ENCODE measurements at regions not wholly inside any gene's neighbourhood (a gene's known extent, or its start where the extent isn't known, plus 50 kb on each side); places are given as distances from the start of the nearest gene placed in this dataset.
"Not testable (repeated sequence)": the region's sequence is repeated elsewhere in the genome, so short reads cannot be mapped to it uniquely, and the experiment has no call there.

GRCh38 chr11:67820081-67820480 is 145.7 kb upstream of the ALDH3B2 start:
- Mint-ChIP-seq H3K4me3 (no peak overlapping the region), H3K9me3 (no peaks in the 10 kb centered on the region), H3K36me3 (ENCODE audit: low read depth) (no peaks in the 10 kb centered on the region), H3K27me3 (ENCODE audit: low read depth) (peaks cover 3% of the 10 kb centered on the region), H3K27ac (no peak overlapping the region), H3K4me1 (no peaks in the 10 kb centered on the region)
- TF ChIP-seq CTCF (IDR thresholded peaks at IDR 0.05; ENCODE audit: unreplicated experiment in 3 of 3): no peak

GRCh38 chr11:67817558-67817957 is 143.1 kb upstream of the ALDH3B2 start:
- not testable (repeated sequence) for H3K27ac Mint-ChIP-seq; H3K36me3 Mint-ChIP-seq (ENCODE audit: low read depth); H3K9me3 Mint-ChIP-seq; H3K4me3 Mint-ChIP-seq; H3K4me1 Mint-ChIP-seq; H3K27me3 Mint-ChIP-seq (ENCODE audit: low read depth)

- not testable (repeated sequence) for H3K4me3 Mint-ChIP-seq; H3K27ac Mint-ChIP-seq; H3K36me3 Mint-ChIP-seq (ENCODE audit: low read depth); H3K27me3 Mint-ChIP-seq (ENCODE audit: low read depth); H3K9me3 Mint-ChIP-seq
- H3K4me1 Mint-ChIP-seq: peaks cover 22% of the 10 kb centered on the region
Observed at GRCh38 chr11:67809301-67809700, 134.9 kb upstream of the ALDH3B2 start.

GRCh38 chr11:67807896-67808295 is 133.5 kb upstream of the ALDH3B2 start:
- H3K9me3 Mint-ChIP-seq; H3K27ac Mint-ChIP-seq; H3K36me3 Mint-ChIP-seq (ENCODE audit: low read depth); H3K27me3 Mint-ChIP-seq (ENCODE audit: low read depth): not testable (repeated sequence)
- Mint-ChIP-seq H3K4me1 (peaks cover 24% of the 10 kb centered on the region), H3K4me3 (peak overlapping the region in 1 of 3 experiments; percentile 43)

GRCh38 chr11:67806728-67807235 is 132.4 kb upstream of the ALDH3B2 start:
- H3K36me3 Mint-ChIP-seq (ENCODE audit: low read depth); H3K27me3 Mint-ChIP-seq (ENCODE audit: low read depth); H3K9me3 Mint-ChIP-seq: not testable (repeated sequence)
- Mint-ChIP-seq H3K4me3 (peak overlapping the region; percentile 89 to 91 (median 89)), H3K27ac (peak overlapping the region; percentile 27 to 97 (median 89)), H3K4me1 (peaks cover 17% of the 10 kb centered on the region)

GRCh38 chr11:67806183-67806582 is 131.8 kb upstream of the ALDH3B2 start:
- not testable (repeated sequence) for H3K27me3 Mint-ChIP-seq (ENCODE audit: low read depth); H3K9me3 Mint-ChIP-seq; H3K36me3 Mint-ChIP-seq (ENCODE audit: low read depth)
- Mint-ChIP-seq H3K27ac (peak overlapping the region; percentile 27 to 97 (median 89)), H3K4me1 (peaks cover 16% of the 10 kb centered on the region), H3K4me3 (peak overlapping the region; percentile 89 to 91 (median 89))

- H3K4me1 Mint-ChIP-seq: peaks cover 16% of the 10 kb centered on the region
- H3K27me3 Mint-ChIP-seq (ENCODE audit: low read depth); H3K36me3 Mint-ChIP-seq (ENCODE audit: low read depth); H3K9me3 Mint-ChIP-seq: not testable (repeated sequence)
- H3K4me3 Mint-ChIP-seq: peak overlapping the region; percentile 89 to 91 (median 89)
- peak overlapping the region; percentile 79 to 97 (median 93) for H3K27ac Mint-ChIP-seq
Observed at GRCh38 chr11:67805253-67806126, 131.1 kb upstream of the ALDH3B2 start.

- not testable (repeated sequence) for H3K27me3 Mint-ChIP-seq (ENCODE audit: low read depth); H3K36me3 Mint-ChIP-seq (ENCODE audit: low read depth); H3K9me3 Mint-ChIP-seq
- H3K4me3 Mint-ChIP-seq: peak overlapping the region; percentile 89 to 91 (median 90)
- H3K27ac Mint-ChIP-seq: peak overlapping the region in 2 of 3 experiments; percentile 14 to 60
- H3K4me1 Mint-ChIP-seq: peaks cover 16% of the 10 kb centered on the region
Observed at GRCh38 chr11:67804435-67805252, 130.2 kb upstream of the ALDH3B2 start.

- not testable (repeated sequence) for H3K27ac Mint-ChIP-seq; H3K27me3 Mint-ChIP-seq (ENCODE audit: low read depth); H3K9me3 Mint-ChIP-seq; H3K36me3 Mint-ChIP-seq (ENCODE audit: low read depth)
- Mint-ChIP-seq H3K4me3 (peak overlapping the region; percentile 58 to 91 (median 89)), H3K4me1 (peaks cover 16% of the 10 kb centered on the region)
Observed at GRCh38 chr11:67803519-67803918, 129.1 kb upstream of the ALDH3B2 start.

GRCh38 chr11:67803055-67803454 is 128.6 kb upstream of the ALDH3B2 start:
- H3K36me3 Mint-ChIP-seq (ENCODE audit: low read depth); H3K27ac Mint-ChIP-seq; H3K27me3 Mint-ChIP-seq (ENCODE audit: low read depth); H3K9me3 Mint-ChIP-seq: not testable (repeated sequence)
- Mint-ChIP-seq H3K4me1 (peaks cover 16% of the 10 kb centered on the region), H3K4me3 (peak overlapping the region in 1 of 3 experiments; percentile 89)

GRCh38 chr11:67802623-67803022 is 128.2 kb upstream of the ALDH3B2 start:
- H3K27me3 Mint-ChIP-seq (ENCODE audit: low read depth): not testable (repeated sequence)
- H3K4me3 Mint-ChIP-seq: peak overlapping the region in 2 of 3 experiments; percentile 27 to 32
- H3K4me1 Mint-ChIP-seq: peaks cover 16% of the 10 kb centered on the region

GRCh38 chr11:67801397-67801796 is 127.0 kb upstream of the ALDH3B2 start:
- H3K27me3 Mint-ChIP-seq (ENCODE audit: low read depth); H3K4me1 Mint-ChIP-seq; H3K9me3 Mint-ChIP-seq; H3K36me3 Mint-ChIP-seq (ENCODE audit: low read depth); H3K27ac Mint-ChIP-seq: not testable (repeated sequence)
- H3K4me3 Mint-ChIP-seq: peak overlapping the region in 1 of 3 experiments; percentile 38

More at GRCh38 chr11:67802623-67803022, 128.2 kb upstream of the ALDH3B2 start:
- H3K27ac Mint-ChIP-seq; H3K9me3 Mint-ChIP-seq; H3K36me3 Mint-ChIP-seq (ENCODE audit: low read depth): not testable (repeated sequence)

GRCh38 chr11:67800591-67800990 is 126.2 kb upstream of the ALDH3B2 start:
- H3K27me3 Mint-ChIP-seq (ENCODE audit: low read depth); H3K4me1 Mint-ChIP-seq; H3K36me3 Mint-ChIP-seq (ENCODE audit: low read depth); H3K4me3 Mint-ChIP-seq; H3K9me3 Mint-ChIP-seq; H3K27ac Mint-ChIP-seq: not testable (repeated sequence)
